ENCODE measurements at regions not wholly inside any gene's neighbourhood (a gene's known extent, or its start where the extent isn't known, plus 50 kb on each side); places are given as distances from the start of the nearest gene placed in this dataset.

- no peak for TF ChIP-seq RARB (CRISPR knock-in tag; IDR thresholded peaks at IDR 0.05)
Observed at GRCh38 chr4:136088211-136088867, 1444.0 kb downstream of the PCDH18 start (continued).

- Histone ChIP-seq H3K9me3 (no peaks in the 10 kb centered on the region), H3K27ac (no peak overlapping the region), H3K4me2 (no peak overlapping the region), H3K4me3 (no peak overlapping the region), H3K4me1 (no peaks in the 10 kb centered on the region)
- FAIRE-seq (no peak), DNase-seq (ENCODE audit: low read depth in 1 of 2, low spot score in 1 of 2) (no peak), ATAC-seq (no peak)
- ChIA-PET CTCF (no interaction called here), POLR2A (no interaction called here)
- WGBS (ENCODE audit: missing lambda C conversion rate), result 9% methylated on average over 1 of the region's 1 CpG
- no peak for TF ChIP-seq PHF8 (IDR thresholded peaks at IDR 0.05; ENCODE audit: borderline replicate concordance, low read depth)
- TF ChIP-seq CEBPB (IDR thresholded peaks at IDR 0.05), result no peak
- TF ChIP-seq SREBF2 (IDR thresholded peaks at IDR 0.05), result no peak
- TF ChIP-seq KDM1A (IDR thresholded peaks at IDR 0.05; ENCODE audit: low read depth), result no peak
- no peak for TF ChIP-seq USF2 (IDR thresholded peaks at IDR 0.05)
- no peak for TF ChIP-seq BHLHE40 (IDR thresholded peaks at IDR 0.05; ENCODE audit: low read depth, low read length)
- TF ChIP-seq, protein P1, sequence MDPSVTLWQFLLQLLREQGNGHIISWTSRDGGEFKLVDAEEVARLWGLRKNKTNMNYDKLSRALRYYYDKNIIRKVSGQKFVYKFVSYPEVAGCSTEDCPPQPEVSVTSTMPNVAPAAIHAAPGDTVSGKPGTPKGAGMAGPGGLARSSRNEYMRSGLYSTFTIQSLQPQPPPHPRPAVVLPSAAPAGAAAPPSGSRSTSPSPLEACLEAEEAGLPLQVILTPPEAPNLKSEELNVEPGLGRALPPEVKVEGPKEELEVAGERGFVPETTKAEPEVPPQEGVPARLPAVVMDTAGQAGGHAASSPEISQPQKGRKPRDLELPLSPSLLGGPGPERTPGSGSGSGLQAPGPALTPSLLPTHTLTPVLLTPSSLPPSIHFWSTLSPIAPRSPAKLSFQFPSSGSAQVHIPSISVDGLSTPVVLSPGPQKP (IDR thresholded peaks at IDR 0.05; ENCODE audit: low read depth, low read length), result no peak
Observed at GRCh38 chr4:136078976-136079375, 1453.3 kb downstream of the PCDH18 start.

DNA sequence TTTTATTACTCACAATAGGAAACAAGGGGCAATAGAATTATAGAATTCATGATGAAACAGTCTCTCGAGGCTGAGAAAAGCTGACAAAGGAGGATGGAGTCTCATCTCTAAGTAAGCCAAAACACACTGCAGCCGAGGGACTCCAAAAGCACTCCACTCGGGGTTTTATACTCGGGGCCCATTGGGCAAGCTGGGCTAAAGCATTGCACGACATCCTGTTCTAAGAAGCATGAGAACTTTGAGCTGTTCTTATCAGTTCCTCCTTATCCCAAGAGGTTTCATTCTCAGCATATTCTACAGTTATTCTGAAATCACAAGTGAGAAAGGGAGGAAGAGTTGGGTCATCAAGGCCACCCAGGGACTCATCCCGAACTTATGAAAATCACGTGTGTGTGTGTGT is 1475.5 kb downstream of the PCDH18 start:
- H3K4me1 ChIP-seq, result no peaks in the 10 kb centered on the region
- WGBS (ENCODE audit: missing lambda C conversion rate), result 30% methylated on average over 7 of the region's 7 CpGs
- H3K4me3 ChIP-seq, result no peak overlapping the region
- H3K4me2 ChIP-seq, result no peak overlapping the region
- ChIA-PET POLR2A (no interaction called here), CTCF (interaction anchor here (0.6 kb wide), 1 partner anchor 10 kb away, joined by 4 read pairs; no protein-coding TSS in a partner anchor)
- no peak for FAIRE-seq
- TF ChIP-seq PBX3 (IDR thresholded peaks at IDR 0.05), result no peak
- TF ChIP-seq RNF2 (IDR thresholded peaks at IDR 0.05; ENCODE audit: borderline replicate concordance, low read depth), result no peak
- TF ChIP-seq NPAS2 (CRISPR knock-in tag; IDR thresholded peaks at IDR 0.05; ENCODE audit: borderline replicate concordance), result no peak
- TF ChIP-seq RFX5 (IDR thresholded peaks at IDR 0.05), result no peak
- TF ChIP-seq CHD2 (IDR thresholded peaks at IDR 0.05; ENCODE audit: low read length, partially characterized antibody), result no peak
- TF ChIP-seq KDM5A (IDR thresholded peaks at IDR 0.05), result no peak
- no peak for TF ChIP-seq JUNB (IDR thresholded peaks at IDR 0.05)
- TF ChIP-seq EHMT2 (IDR thresholded peaks at IDR 0.05; ENCODE audit: low read depth), result no peak
- TF ChIP-seq HOXA7 (CRISPR knock-in tag; IDR thresholded peaks at IDR 0.05), result no peak
- no peak for TF ChIP-seq PHF8 (IDR thresholded peaks at IDR 0.05; ENCODE audit: borderline replicate concordance, low read depth)
- no peak for TF ChIP-seq NR3C1 (IDR thresholded peaks at IDR 0.05)
- TF ChIP-seq POLR2AphosphoS2 (conservative IDR thresholded peaks at IDR 0.05; ENCODE audit: low read length), result no peak
- no peak for TF ChIP-seq HDAC2 (IDR thresholded peaks at IDR 0.05)
- no peak for TF ChIP-seq HOXB13 (CRISPR knock-in tag; IDR thresholded peaks at IDR 0.05; ENCODE audit: low read depth)
- no peak for TF ChIP-seq CBX8 (IDR thresholded peaks at IDR 0.05)
- TF ChIP-seq CHD4 (IDR thresholded peaks at IDR 0.05; ENCODE audit: borderline replicate concordance), result no peak
- TF ChIP-seq FOSL2 (IDR thresholded peaks at IDR 0.05), result no peak
- TF ChIP-seq FOSL2 (CRISPR knock-in tag; IDR thresholded peaks at IDR 0.05), result no peak
- no peak for TF ChIP-seq CEBPB (IDR thresholded peaks at IDR 0.05)
- TF ChIP-seq, protein P2, sequence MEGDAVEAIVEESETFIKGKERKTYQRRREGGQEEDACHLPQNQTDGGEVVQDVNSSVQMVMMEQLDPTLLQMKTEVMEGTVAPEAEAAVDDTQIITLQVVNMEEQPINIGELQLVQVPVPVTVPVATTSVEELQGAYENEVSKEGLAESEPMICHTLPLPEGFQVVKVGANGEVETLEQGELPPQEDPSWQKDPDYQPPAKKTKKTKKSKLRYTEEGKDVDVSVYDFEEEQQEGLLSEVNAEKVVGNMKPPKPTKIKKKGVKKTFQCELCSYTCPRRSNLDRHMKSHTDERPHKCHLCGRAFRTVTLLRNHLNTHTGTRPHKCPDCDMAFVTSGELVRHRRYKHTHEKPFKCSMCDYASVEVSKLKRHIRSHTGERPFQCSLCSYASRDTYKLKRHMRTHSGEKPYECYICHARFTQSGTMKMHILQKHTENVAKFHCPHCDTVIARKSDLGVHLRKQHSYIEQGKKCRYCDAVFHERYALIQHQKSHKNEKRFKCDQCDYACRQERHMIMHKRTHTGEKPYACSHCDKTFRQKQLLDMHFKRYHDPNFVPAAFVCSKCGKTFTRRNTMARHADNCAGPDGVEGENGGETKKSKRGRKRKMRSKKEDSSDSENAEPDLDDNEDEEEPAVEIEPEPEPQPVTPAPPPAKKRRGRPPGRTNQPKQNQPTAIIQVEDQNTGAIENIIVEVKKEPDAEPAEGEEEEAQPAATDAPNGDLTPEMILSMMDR (IDR thresholded peaks at IDR 0.05), result no peak
- H3K27ac ChIP-seq, result no peak overlapping the region
- no peak for DNase-seq (ENCODE audit: low read depth in 1 of 2, low spot score in 1 of 2)
- no peak for ATAC-seq
- H3K9me3 ChIP-seq, result no peaks in the 10 kb centered on the region

All from A549 (cell line).